ENCODE measurements at regions not wholly inside any gene's neighbourhood (a gene's known extent, or its start where the extent isn't known, plus 50 kb on each side); places are given as distances from the start of the nearest gene placed in this dataset.
"Not testable (repeated sequence)": the region's sequence is repeated elsewhere in the genome, so short reads cannot be mapped to it uniquely, and the experiment has no call there.

DNA sequence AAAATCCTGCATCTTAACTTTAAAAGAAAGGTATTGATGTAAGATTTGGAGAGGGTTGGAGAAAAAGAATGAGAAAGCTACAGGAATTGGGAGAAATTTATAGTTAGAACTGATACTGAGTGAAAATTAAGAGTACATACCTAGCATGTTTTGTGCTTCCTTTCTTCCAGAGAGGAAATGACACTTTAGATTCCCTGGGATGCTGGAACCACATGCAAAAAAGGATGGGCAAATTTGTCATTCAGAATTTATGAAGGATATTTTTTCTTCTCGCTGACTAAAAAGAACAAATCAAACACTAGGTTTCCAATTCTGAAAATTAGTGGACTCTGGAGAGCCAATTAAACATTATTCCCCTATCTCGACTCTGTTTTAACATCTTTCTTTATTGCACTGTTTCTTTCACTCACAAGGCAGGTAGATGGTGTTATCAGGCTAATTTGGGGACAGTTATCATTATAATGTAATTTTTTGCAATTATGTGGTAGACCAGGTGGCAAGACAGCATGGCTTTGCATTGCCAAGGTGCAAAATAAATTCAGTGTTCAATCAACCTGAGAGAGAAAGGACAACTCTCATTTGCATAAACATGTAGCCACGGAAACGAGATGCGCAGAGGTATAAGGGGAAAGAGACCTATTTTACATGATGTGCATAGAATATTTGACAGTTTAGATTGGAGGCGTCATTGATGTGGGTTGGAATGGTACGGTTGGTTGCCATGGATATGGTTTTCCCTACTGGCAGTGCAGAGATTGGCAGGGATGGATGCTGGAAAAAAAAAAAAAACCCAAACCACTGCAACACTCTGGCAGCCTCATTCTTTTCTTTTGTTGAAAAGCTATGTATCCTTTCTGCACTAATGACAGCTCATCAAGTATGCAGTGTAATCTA, 320.4 kb upstream of the CCNH start:
- DNase-seq = no peak

GRCh38 chr5:87729781-87730180, 317.1 kb upstream of the CCNH start:
- no peak for DNase-seq

DNA sequence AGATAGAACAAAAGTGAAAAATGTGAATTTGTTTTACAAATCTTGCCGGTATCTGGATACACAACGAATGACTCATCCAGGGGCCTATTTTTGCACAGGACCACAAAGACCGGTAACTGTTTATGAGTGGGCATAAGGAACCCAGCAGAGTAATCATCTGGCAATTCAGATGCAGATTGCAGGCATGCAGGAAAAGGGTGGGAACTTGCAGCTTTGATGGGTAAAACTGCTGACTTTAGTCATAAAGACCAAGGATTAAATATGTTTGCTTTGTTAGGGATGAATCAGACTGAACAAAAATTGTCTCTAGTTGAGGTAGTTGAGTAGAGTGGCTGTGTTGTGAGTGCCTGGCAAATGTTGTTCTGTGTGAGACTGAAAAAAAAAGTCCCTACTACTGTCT, 309.6 kb upstream of the CCNH start:
- no peak for DNase-seq

GRCh38 chr5:87718224-87718925, 305.6 kb upstream of the CCNH start:
- DNase-seq = not testable (repeated sequence)

DNA sequence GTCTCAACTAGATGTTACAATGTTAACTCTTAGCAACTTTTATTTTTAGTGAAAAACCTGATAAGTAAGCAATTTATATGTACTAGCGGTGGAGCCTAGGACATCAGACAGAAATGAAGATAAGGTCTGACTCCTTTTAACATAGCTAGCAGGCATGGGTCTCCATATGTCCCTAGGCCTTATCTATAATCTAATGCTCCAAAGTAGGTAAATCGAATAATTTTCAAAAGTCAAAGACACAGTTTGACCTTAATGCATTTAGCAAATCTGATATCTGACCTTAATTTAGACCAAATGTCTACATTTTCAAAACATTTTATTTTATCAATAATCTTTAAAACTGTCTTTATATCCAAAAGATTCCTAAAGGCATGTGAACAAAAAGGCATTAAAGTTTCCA, 305.0 kb upstream of the CCNH start:
- no peak for DNase-seq

DNA sequence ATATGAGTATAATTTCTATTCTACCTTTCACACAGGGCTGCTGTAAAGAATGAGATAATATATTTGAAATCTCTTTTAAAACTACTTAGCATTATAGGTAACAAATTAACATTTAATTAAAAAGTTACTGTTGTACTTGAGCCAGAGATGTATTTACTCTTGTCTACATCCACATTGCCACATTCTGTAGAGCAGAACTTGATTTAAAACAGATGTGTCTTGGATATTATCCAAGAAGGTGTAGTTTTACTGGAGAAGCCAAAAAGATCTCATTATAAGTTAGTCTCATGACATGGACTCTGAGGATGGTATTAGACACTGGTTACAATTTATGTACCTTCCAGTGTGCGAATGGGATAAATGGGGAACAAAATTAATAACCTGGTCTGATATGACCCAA, 293.1 kb upstream of the CCNH start:
- DNase-seq = no peak

GRCh38 chr5:87686975-87687374, 274.2 kb upstream of the CCNH start:
- no peak for DNase-seq

DNA sequence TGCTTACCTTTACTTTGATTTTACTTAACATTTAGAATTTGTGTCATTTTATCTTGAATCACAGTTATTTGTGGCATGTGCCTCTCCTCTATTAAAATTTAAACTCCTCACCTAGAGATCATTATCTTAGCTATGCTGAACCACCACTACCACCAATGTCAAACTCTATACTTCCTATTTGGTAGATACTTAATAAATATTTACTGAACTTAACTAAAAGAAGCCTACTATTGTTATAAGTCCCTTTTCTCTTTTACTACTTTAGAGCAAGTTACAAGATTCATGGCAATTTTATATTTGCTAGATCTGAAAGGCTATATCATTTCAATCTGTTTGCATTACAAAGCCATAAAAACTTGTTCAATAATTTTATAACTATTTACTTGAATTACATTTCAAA, 273.3 kb upstream of the CCNH start:
- no peak for DNase-seq

- DNase-seq = no peak
Observed at GRCh38 chr5:87674235-87674634, 261.5 kb upstream of the CCNH start.

GRCh38 chr5:87671146-87671545, 258.4 kb upstream of the CCNH start:
- no peak for DNase-seq

DNA sequence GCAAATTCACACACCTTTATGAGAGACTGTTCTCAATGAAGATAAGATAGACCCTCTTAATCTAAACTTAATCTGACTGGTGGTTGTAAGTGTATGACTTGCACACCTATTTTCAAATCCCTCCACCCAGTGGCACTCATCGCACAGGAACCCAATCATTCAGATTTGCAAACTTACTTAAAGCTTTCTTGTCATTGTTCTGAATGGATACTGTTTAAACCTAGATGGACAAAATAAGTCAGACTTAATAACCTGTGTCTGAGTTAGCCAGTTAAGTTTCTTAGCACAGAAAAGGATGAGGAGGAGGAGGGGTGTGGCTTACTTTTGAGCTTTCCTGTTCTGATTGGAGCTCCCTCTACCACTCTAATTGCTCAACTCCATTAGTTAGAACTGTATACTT, 252.4 kb upstream of the CCNH start:
- no peak for DNase-seq

GRCh38 chr5:87661784-87662566, 249.2 kb upstream of the CCNH start:
- no peak for DNase-seq

DNA sequence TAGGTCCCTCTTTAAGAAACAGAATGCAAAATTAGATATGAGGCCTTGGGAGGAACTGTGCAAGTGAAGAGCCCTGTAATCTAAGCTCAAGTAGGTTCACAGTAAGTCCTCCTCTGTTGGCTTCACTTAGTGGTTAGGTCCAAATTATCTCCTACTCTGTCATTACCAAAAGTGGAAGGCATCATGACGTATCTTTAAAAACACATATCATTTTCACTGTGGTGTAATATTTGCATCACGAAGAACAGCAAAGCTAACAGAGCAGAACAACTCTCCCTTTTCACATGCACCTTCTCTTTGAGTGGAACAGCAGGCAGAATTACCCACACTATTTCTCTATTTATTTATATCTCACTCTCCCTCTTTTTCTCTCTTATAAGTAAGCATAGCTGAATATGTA, 240.5 kb upstream of the CCNH start:
- DNase-seq = no peak

DNA sequence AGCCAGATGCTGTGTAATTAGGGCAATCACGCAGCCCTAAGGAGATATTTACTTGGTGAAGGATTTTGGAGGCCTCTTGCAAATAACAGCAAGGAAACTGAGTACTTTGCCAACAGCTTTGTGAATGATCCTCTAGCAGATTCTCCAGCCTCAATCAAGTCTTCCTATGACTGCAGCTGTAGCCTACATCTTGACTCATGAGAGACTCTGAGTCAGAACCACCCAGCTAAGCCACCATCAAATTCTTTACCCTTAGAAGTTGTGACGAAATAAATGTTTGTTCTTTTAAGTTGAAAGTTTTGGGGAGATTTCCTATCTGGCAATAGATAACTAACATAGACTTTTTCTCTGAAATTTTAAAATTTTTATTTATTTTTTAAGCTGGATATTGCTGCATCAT, 237.6 kb upstream of the CCNH start:
- no peak for DNase-seq

DNA sequence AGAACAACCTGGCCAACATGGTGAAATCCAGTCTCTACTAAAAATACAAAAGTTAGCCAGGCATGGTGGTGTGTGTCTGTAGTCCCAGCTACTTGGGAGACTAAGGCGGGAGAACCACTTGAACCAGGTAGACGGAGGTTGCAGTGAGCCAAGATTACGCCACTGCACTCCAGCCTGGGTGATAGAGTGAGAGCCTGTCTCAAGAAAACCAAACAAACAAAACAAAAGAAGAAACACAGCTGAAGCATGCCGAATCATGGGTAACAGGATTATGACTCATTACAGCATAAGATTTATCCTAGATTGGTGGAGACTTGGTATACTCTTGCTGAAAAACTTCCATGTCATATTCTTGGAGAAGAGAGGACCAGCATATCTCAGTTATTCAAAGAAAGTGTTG, 236.7 kb upstream of the CCNH start:
- no peak for DNase-seq

DNA sequence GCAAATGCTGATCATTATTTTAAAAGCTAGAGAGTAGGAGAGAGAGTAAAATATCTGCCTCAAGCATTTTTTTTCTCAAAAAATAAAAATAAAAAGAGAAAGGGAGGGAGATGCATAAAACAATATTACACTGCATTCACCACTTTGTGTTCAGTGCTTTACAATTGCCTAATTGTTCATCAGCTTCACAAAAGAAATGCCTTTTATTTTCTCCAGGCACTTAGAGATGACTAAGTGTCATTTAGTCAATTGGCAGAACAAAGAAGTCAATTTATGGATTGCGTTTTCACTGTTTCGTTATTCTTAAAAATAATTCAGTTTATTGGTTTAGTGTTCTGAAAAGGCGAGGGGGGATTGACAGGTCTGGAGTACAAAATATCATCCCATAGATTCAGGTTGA, 232.5 kb upstream of the CCNH start:
- no peak for DNase-seq

- no peak for DNase-seq
Observed at GRCh38 chr5:87640902-87641301, 228.2 kb upstream of the CCNH start.

DNA sequence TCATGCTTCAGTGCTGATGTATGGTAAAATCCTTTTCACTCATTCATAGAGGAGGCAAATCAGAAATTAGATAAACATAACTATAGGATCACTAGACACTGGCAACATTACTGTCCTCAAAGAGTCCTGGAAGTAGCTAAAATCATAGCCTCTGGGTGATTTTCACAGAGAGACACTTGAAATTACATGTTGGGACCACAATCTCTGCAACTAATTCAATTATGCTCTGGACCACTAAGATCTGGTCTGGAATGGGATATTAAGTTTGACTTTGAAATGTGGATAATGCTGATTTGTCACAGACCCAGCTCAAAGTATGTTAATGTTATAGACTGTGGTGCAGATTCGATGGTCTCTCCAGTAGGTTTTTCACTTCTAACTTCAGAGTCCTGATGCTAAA, 214.6 kb upstream of the CCNH start:
- DNase-seq = no peak

- DNase-seq = no peak
Observed at GRCh38 chr5:87608385-87608784, 195.7 kb upstream of the CCNH start.

- no peak for DNase-seq
Observed at GRCh38 chr5:87605663-87606062, 192.9 kb upstream of the CCNH start.

- DNase-seq = no peak
Observed at GRCh38 chr5:87599778-87600177, 187.0 kb upstream of the CCNH start.

DNA sequence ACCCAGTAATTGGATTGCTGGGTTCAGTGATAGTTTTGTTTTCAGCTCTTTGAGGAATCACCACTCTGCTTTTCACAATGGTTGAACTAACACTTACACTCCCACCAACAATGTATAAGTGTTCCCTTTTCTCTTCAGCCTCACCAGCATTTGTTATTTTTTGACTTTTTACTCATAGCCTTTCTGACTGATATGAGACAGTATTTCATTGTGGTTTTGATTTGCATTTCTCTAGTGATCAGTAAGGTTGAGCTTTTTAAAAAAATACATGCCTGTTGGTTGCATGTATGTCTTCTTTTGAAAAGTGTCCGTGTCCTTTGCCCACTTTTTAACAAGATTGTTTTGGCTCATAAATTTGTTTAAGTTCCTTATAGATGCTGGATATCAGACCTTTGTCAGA, 185.7 kb upstream of the CCNH start:
- DNase-seq = no peak

- DNase-seq = no peak
Observed at GRCh38 chr5:87594566-87594965, 181.8 kb upstream of the CCNH start.

DNA sequence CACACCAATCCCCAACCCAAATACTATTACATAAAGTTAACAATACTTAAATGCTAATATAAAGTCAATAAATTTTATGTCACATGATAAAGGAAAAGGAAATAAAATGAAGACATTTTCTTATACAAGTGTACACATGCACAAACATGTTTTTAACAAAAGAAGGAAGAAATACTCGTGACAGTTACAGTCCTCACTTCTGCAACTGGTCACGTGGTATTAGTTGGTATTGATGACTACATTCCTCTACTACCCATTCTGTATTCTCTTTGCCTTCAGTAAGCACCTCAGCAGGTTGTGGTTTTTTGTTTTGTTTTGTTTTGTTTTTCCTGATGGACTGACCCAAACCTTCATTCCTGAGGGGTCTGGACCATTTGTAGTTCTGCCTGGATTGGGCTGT, 176.9 kb upstream of the CCNH start:
- DNase-seq = no peak
